Adrenal gland (tissue), 5 donors: ENCODE measurements at regions not wholly inside any gene's neighbourhood (a gene's known extent, or its start where the extent isn't known, plus 50 kb on each side); places are given as distances from the start of the nearest gene placed in this dataset.

Experiments used
- CTCF ChIP-seq, 6 experiments: fragments of 450-650 bp in 4 of 6; fragments of 200-600 bp in 2 of 6; sonication (generic) in 1 of 6; IDR thresholded peaks; 1 replicate in 5 of 6; 2 replicates in 1 of 6; pipeline versions ENCODE4 v1.5.1 to v1.8.0; 2016 to 2021; ENCODE audit warnings: antibody characterized with exemption in 6 of 6, mild to moderate bottlenecking in 2 of 6, moderate library complexity in 1 of 6
- POLR2A ChIP-seq, 2 donors: fragments of 450-650 bp; IDR thresholded peaks; one replicate each; pipeline ENCODE4 v1.6.1; 2017; ENCODE audit warnings: antibody characterized with exemption in 2 of 2, mild to moderate bottlenecking in 2 of 2, moderate library complexity in 1 of 2
- donor health status: DM: no; HTN: no; CAD: no.

GRCh38 chr2:129656081-129656598, 323.3 kb upstream of the RAB6C start:
- no peak for TF ChIP-seq CTCF (IDR thresholded peaks at IDR 0.05)
- TF ChIP-seq POLR2A (IDR thresholded peaks at IDR 0.05): no peak
